Esophagus (tissue), 2 donors: ENCODE measurements at regions not wholly inside any gene's neighbourhood (a gene's known extent, or its start where the extent isn't known, plus 50 kb on each side); places are given as distances from the start of the nearest gene placed in this dataset.
"Not testable (repeated sequence)": the region's sequence is repeated elsewhere in the genome, so short reads cannot be mapped to it uniquely, and the experiment has no call there.

Experiments
- H3K27ac ChIP-seq, 2 donors: one replicate each; pipeline ENCODE4 v1.5.1; 2013; ENCODE audit warnings: low read depth in 2 of 2, mild to moderate bottlenecking in 2 of 2, inconsistent platforms in 1 of 2, low read length in 1 of 2, moderate library complexity in 1 of 2
- H3K27me3 ChIP-seq, 2 donors: one replicate each; pipeline ENCODE4 v1.6.1; 2013; ENCODE audit warnings: low read length in 2 of 2, control low read depth in 1 of 2, mild to moderate bottlenecking in 1 of 2; ENCODE audit not compliant: insufficient read depth in 2 of 2, control insufficient read depth in 1 of 2
- H3K36me3 ChIP-seq, 2 donors: one replicate each; pipeline ENCODE4 v1.6.1; 2013; ENCODE audit warnings: low read length in 1 of 2; ENCODE audit not compliant: control insufficient read depth in 2 of 2, insufficient read depth in 2 of 2
- H3K4me1 ChIP-seq, 2 donors: one replicate each; pipeline ENCODE4 v1.6.1; 2013; ENCODE audit warnings: low read length in 1 of 2; ENCODE audit not compliant: control insufficient read depth in 2 of 2, insufficient read depth in 2 of 2
- H3K4me3 ChIP-seq, 2 donors: one replicate each; pipeline ENCODE4 v1.5.1; 2013; ENCODE audit warnings: low read length in 2 of 2, mild to moderate bottlenecking in 2 of 2, low read depth in 1 of 2, moderate library complexity in 1 of 2
- H3K9me3 ChIP-seq, 2 donors: one replicate each; pipeline ENCODE4 v1.6.1; 2013; ENCODE audit warnings: mild to moderate bottlenecking in 2 of 2, low read depth in 1 of 2, low read length in 1 of 2, moderate library complexity in 1 of 2; ENCODE audit not compliant: control insufficient read depth in 2 of 2, insufficient read depth in 1 of 2
- WGBS, 2 donors: extraction: QIAGEN DNeasy Blood & Tissue Kit; methylation state at CpG; one replicate each; pipeline ENCODE4 v1.1.7; 2013; 5-methylcytosine and 5-hydroxymethylcytosine counted together
- donor health status: healthy with polysubstance abuse.
- donor health status: Bipolar disorder and iron deficiency.

GRCh38 chr2:238509903-238510302 is 83.2 kb downstream of the ASB1 start:
- Histone ChIP-seq H3K36me3 (no peaks in the 10 kb centered on the region), H3K9me3 (no peaks in the 10 kb centered on the region), H3K27me3 (no peaks in the 10 kb centered on the region), H3K27ac (no peak overlapping the region), H3K4me1 (no peaks in the 10 kb centered on the region), H3K4me3 (no peak overlapping the region)
- 86 to 92% methylated on average over 7 of the region's 7 CpGs for WGBS, 2 donors

DNA sequence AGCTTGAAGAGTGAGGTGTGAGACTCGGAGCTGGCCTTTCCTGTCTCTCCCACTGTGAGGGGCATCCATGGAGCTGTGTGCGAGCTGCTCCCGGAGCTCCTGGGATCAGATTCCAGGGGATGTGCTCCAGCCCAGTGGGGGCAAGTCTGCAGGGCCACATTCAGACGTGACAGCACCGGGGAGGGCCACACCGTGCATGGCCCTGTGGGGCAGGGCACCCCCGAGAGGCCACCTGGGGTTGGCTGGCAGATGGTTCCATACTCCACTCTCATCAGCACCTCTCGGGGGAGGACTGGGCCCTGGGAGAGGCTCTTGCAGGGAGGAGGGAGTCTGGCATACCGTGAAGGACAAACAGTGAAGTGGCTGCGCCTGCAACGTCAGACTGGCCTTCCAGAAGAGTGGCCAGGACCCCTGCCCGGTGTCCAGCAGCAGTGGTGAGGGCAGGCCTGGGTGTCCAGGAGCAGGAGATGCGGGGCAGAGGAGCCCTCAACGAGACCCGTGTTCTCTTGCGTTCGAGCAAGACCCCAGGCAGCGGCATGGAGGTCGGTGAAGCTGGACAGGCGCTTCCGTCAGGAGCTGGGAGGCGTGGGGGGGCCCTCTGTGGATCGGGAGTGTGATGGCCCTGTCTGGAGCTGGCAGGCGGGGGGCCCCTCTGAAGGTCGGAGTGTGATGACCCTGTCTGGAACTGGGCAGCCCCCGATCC is 84.3 kb downstream of the ASB1 start:
- Histone ChIP-seq H3K9me3 (no peaks in the 10 kb centered on the region), H3K27me3 (no peaks in the 10 kb centered on the region), H3K36me3 (no peaks in the 10 kb centered on the region), H3K4me1 (no peaks in the 10 kb centered on the region), H3K27ac (no peak overlapping the region), H3K4me3 (no peak overlapping the region)
- 83 to 88% methylated on average over 26 of the region's 26 CpGs for WGBS, 2 donors

- 92 to 94% methylated on average over 10 of the region's 10 CpGs for WGBS, 2 donors
- H3K27me3 ChIP-seq = no peaks in the 10 kb centered on the region
- no peak overlapping the region for H3K27ac ChIP-seq
- H3K9me3 ChIP-seq = no peaks in the 10 kb centered on the region
- no peaks in the 10 kb centered on the region for H3K4me1 ChIP-seq
- H3K4me3 ChIP-seq = no peak overlapping the region
- H3K36me3 ChIP-seq = no peaks in the 10 kb centered on the region
These were observed 84.9 kb downstream of the ASB1 start for GRCh38 chr2:238511614-238511950.

DNA sequence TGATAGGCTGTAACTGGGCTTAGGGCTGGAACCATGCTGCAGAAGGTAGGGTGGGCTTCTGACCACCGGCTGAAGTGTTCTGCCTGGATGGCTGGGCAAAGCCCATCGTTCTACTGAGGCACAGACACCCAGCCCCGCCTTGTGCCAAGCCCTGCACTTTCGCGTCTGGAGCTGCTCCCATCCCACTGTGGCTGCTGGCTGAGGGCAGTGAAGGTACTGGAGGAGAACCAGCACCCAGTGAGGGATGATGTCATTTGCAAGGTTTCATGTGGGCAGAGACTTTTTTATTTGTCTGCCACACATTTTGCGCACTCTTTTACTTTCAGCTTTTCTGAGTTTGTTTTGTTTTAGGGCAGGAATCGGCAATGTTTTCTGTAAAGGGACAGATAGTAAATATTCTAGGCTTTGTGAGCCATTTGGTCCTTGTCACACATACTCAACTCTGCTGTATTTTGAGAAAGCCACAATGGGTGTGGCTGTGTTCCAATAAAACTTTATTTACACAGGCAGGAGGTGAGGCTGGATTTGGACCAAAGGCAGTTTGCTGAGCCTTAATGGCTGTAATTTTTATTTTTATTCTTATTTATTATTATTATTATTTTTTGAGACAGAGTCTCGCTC is 85.6 kb downstream of the ASB1 start:
- peaks cover 0 to 2% of the 10 kb centered on the region in 2 donors for H3K9me3 ChIP-seq
- H3K27me3 ChIP-seq = no peaks in the 10 kb centered on the region
- no peak overlapping the region for H3K4me3 ChIP-seq
- WGBS, 2 donors = 82 to 93% methylated on average over 8 of the region's 8 CpGs
- H3K36me3 ChIP-seq = no peaks in the 10 kb centered on the region
- no peak overlapping the region for H3K27ac ChIP-seq
- H3K4me1 ChIP-seq = no peaks in the 10 kb centered on the region

- H3K4me3 ChIP-seq = no peak overlapping the region
- WGBS, 2 donors = 39 to 41% methylated on average over 3 of the region's 3 CpGs
- H3K27ac ChIP-seq = no peak overlapping the region
- H3K36me3 ChIP-seq = no peaks in the 10 kb centered on the region
- no peaks in the 10 kb centered on the region for H3K4me1 ChIP-seq
- peaks cover 0 to 6% of the 10 kb centered on the region in 2 donors for H3K9me3 ChIP-seq
- no peaks in the 10 kb centered on the region for H3K27me3 ChIP-seq
These were observed 86.6 kb downstream of the ASB1 start for GRCh38 chr2:238513346-238513745.

DNA sequence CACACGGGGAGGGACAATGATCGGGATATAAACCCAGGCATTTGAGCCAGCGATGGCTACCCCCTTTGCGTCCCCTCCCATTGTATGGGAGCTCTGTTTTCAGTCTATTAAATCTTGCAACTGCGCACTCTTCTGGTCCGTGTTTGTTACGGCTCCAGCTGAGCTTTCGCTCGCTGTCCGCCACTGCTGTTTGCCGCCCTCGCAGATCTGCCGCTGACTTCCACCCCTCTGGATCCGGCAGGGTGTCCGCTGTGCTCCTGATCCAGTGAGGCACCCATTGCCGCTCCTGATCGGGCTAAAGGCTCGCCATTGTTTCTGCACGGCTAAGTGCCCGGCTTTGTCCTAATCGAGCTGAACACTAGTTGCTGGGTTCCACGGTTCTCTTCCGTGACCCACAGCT is 87.3 kb downstream of the ASB1 start:
- not testable (repeated sequence) for H3K9me3 ChIP-seq, H3K36me3 ChIP-seq, H3K4me1 ChIP-seq, H3K4me3 ChIP-seq, H3K27me3 ChIP-seq, H3K27ac ChIP-seq
- 96% methylated on average over 23 of the region's 23 CpGs for WGBS, 2 donors

GRCh38 chr2:238515377-238515776 is 88.7 kb downstream of the ASB1 start:
- Histone ChIP-seq H3K27me3 (no peaks in the 10 kb centered on the region), H3K4me1 (no peaks in the 10 kb centered on the region), H3K4me3 (no peak overlapping the region), H3K36me3 (no peaks in the 10 kb centered on the region), H3K27ac (no peak overlapping the region), H3K9me3 (peaks cover 4 to 6% of the 10 kb centered on the region in 2 donors)
- WGBS, 2 donors = 92 to 94% methylated on average over 2 of the region's 2 CpGs

- no peaks in the 10 kb centered on the region for H3K36me3 ChIP-seq
- no peak overlapping the region for H3K4me3 ChIP-seq
- H3K27ac ChIP-seq = no peak overlapping the region
- 74 to 76% methylated on average over 1 of the region's 1 CpG for WGBS, 2 donors
- H3K9me3 ChIP-seq = peaks cover 4 to 10% of the 10 kb centered on the region in 2 donors
- H3K4me1 ChIP-seq = no peaks in the 10 kb centered on the region
- no peaks in the 10 kb centered on the region for H3K27me3 ChIP-seq
These were observed 90.5 kb downstream of the ASB1 start for GRCh38 chr2:238517209-238517608.

DNA sequence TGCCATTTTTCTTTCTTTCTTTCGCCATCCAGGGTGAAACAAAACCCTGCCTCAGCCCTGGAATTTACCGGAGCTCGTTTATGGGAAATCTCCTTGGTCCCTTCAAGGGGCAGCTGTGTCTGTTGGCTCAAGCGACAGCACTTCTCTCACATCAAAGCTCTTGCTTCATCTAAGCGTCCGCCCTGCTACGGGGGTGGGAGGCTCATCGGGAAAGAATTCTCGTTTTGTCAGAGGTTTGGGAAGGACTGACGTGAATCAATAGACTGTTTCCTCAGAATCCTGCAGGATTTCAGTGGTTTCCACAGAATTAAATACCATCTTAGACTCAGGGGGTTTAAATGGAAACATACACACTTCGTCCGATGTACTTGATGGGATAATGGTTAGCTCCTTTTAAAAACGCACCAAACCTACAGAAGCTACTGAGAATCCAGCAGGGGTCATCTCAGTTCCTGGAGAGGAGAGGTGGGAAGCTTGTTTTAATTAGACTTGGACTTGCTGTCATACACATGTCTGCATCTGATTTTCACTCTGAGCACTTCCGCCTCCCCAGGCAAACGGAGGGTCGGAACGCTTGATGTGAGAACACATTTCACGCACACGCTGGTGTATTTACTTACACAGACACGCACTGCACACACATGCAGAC is 91.6 kb downstream of the ASB1 start:
- no peaks in the 10 kb centered on the region for H3K27me3 ChIP-seq
- no peak overlapping the region for H3K4me3 ChIP-seq
- no peak overlapping the region for H3K27ac ChIP-seq
- peaks cover 4 to 10% of the 10 kb centered on the region in 2 donors for H3K9me3 ChIP-seq
- no peaks in the 10 kb centered on the region for H3K36me3 ChIP-seq
- WGBS, 2 donors = 81 to 85% methylated on average over 20 of the region's 20 CpGs
- no peaks in the 10 kb centered on the region for H3K4me1 ChIP-seq

DNA sequence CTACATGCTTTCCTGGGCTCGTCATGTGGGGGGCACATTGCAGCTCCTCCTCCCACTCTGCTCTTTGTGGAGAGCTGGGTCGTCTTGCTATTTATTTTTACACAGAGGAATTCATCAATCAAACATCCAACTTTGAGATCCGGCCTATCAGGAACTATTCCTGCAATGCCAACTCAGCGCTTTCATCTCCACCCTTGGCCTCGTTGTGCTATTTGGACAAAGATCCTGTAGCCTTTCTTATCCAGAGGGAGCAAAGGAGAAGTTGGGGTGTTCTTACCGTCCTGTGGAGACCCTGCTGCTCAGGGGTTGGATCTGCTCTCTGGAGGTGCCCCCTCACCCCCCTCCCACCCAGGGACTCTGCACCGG is 92.1 kb downstream of the ASB1 start:
- H3K36me3 ChIP-seq = no peaks in the 10 kb centered on the region
- H3K27me3 ChIP-seq = no peaks in the 10 kb centered on the region
- H3K4me1 ChIP-seq = no peaks in the 10 kb centered on the region
- H3K27ac ChIP-seq = no peak overlapping the region
- H3K4me3 ChIP-seq = no peak overlapping the region
- H3K9me3 ChIP-seq = peaks cover 4 to 10% of the 10 kb centered on the region in 2 donors
- 64 to 67% methylated on average over 7 of the region's 7 CpGs for WGBS, 2 donors
